Spleen (tissue), 11 donors: ENCODE measurements at regions not wholly inside any gene's neighbourhood (a gene's known extent, or its start where the extent isn't known, plus 50 kb on each side); places are given as distances from the start of the nearest gene placed in this dataset.
A peak's percentile ranks its signal among the peaks of the same experiment; 100 is the strongest.

Experiments
- DNase-seq: peaks from one replicate; pipeline ENCODE4 v3.0.0-alpha.2; 2020
- H3K27ac ChIP-seq, 8 donors: fragments of 200-600 bp; sonication (generic) in 7 of 8; 1 replicate in 4 of 8; 2 replicates in 4 of 8; pipeline versions ENCODE4 v1.5.0 to v1.8.0; 2016 to 2021; ENCODE audit warnings: inconsistent platforms in 4 of 8, mild to moderate bottlenecking in 4 of 8, moderate library complexity in 1 of 8
- H3K27me3 ChIP-seq, 7 donors: fragments of 200-600 bp; sonication (generic) in 6 of 7; replicated peaks in 1 of 7; 1 replicate in 4 of 7; 2 replicates in 3 of 7; pipeline versions ENCODE4 v1.5.0 to v1.8.0; 2016 to 2021; ENCODE audit warnings: inconsistent platforms in 3 of 7, mild to moderate bottlenecking in 1 of 7
- H3K36me3 ChIP-seq, 6 donors: fragments of 200-600 bp; sonication (generic) in 5 of 6; 1 replicate in 4 of 6; 2 replicates in 2 of 6; pipeline versions ENCODE4 v1.5.0 to v1.8.0; 2016 to 2021; ENCODE audit warnings: inconsistent platforms in 2 of 6
- H3K4me1 ChIP-seq, 6 donors: fragments of 200-600 bp; sonication (generic) in 5 of 6; 1 replicate in 3 of 6; 2 replicates in 3 of 6; pipeline versions ENCODE4 v1.5.0 to v1.8.0; 2016 to 2021; ENCODE audit warnings: inconsistent platforms in 3 of 6
- H3K4me3 ChIP-seq, 8 donors: fragments of 200-600 bp; sonication (generic) in 7 of 8; 1 replicate in 4 of 8; 2 replicates in 4 of 8; pipeline versions ENCODE4 v1.5.0 to v1.8.0; 2016 to 2021; ENCODE audit warnings: inconsistent platforms in 4 of 8, mild to moderate bottlenecking in 4 of 8, moderate library complexity in 2 of 8
- H3K9me3 ChIP-seq, 8 donors: fragments of 200-600 bp; sonication (generic) in 7 of 8; 1 replicate in 4 of 8; 2 replicates in 4 of 8; pipeline versions ENCODE4 v1.5.0 to v1.8.0; 2016 to 2021; ENCODE audit warnings: inconsistent platforms in 4 of 8
- POLR2A ChIP-seq, 3 donors: fragments of 450-650 bp; IDR thresholded peaks; one replicate each; pipeline ENCODE4 v1.5.1; 2017; ENCODE audit warnings: antibody characterized with exemption in 3 of 3, mild to moderate bottlenecking in 1 of 3
- POLR2AphosphoS5 ChIP-seq, 3 donors: sonication (generic); formaldehyde crosslinking; IDR thresholded peaks; one replicate each; pipeline ENCODE4 v1.5.1; 2017; ENCODE audit warnings: antibody characterized with exemption in 3 of 3
- WGBS, 5 donors: extraction: QIAGEN DNeasy Blood & Tissue Kit in 3 of 5; methylation state at CpG; one replicate each; pipeline versions ENCODE4 v1.1.5 to v1.1.7; 2013 to 2018; 5-methylcytosine and 5-hydroxymethylcytosine counted together
- intact Hi-C: fragments of 100-400 bp; cut with DNase I; formaldehyde crosslinking; loops from one replicate; pipeline ENCODE4 v1.15.0; 2023; ENCODE audit warnings: low total_unique reads
- TF ChIP-seq, protein P1 (sequence below), 11 experiments: fragments of 200-600 bp in 7 of 11; fragments of 450-650 bp in 4 of 11; sonication (generic) in 4 of 11; IDR thresholded peaks in 8 of 11; conservative IDR thresholded peaks in 3 of 11; 1 replicate in 7 of 11; 2 replicates in 4 of 11; pipeline versions ENCODE4 v1.4.0 to v1.8.0; 2016 to 2021; ENCODE audit warnings: antibody characterized with exemption in 11 of 11, inconsistent platforms in 4 of 11, mild to moderate bottlenecking in 1 of 11
- donor health status: healthy with polysubstance abuse.
- donor health status: DM: no; HTN: no; CAD: no; lungs with moderate emphysema.
- donor health status: DM: no; HTN: no; CAD: no.
- donor health status: Bipolar disorder and iron deficiency.
- donor health status: healthy.
- donor health status: DM: no; HTN: no; CAD: no.
- donor health status: DM: yes; HTN: yes; CAD: no.

DNA sequence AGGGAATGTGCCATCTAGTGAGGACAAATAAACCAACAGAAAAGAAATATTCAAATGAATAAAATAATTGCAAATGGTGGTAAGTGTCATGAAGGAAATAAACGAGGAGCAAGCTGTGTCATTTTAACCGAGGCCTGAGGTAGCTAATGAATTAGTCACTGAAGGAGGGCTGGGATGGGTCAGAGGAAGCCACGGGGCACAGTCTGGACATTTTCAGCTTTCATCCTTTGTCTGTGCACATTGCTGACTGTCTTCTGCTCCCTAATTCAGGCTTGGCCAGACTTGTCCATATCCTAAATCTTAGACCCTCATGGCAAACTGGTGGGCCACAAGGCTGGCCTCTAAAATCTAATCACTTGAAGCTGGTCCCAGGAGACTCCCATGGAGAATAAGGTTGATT lies 138.4 kb downstream of the RHOU start:
- intact Hi-C loops, result no loop called here
- Histone ChIP-seq H3K9me3 (no peaks in the 10 kb centered on the region), H3K4me1 (peaks cover 0 to 15% (median 1%) of the 10 kb centered on the region in 6 donors), H3K27ac (no peak overlapping the region), H3K27me3 (no peaks in the 10 kb centered on the region), H3K36me3 (no peaks in the 10 kb centered on the region), H3K4me3 (no peak overlapping the region)
- WGBS, 5 donors, result 79 to 97% (median 86%) methylated on average over 3 of the region's 3 CpGs
- DNase-seq, result peak; percentile 7
- TF ChIP-seq POLR2AphosphoS5 (IDR thresholded peaks at IDR 0.05) (no peak), POLR2A (IDR thresholded peaks at IDR 0.05) (no peak)
- TF ChIP-seq, protein P1, sequence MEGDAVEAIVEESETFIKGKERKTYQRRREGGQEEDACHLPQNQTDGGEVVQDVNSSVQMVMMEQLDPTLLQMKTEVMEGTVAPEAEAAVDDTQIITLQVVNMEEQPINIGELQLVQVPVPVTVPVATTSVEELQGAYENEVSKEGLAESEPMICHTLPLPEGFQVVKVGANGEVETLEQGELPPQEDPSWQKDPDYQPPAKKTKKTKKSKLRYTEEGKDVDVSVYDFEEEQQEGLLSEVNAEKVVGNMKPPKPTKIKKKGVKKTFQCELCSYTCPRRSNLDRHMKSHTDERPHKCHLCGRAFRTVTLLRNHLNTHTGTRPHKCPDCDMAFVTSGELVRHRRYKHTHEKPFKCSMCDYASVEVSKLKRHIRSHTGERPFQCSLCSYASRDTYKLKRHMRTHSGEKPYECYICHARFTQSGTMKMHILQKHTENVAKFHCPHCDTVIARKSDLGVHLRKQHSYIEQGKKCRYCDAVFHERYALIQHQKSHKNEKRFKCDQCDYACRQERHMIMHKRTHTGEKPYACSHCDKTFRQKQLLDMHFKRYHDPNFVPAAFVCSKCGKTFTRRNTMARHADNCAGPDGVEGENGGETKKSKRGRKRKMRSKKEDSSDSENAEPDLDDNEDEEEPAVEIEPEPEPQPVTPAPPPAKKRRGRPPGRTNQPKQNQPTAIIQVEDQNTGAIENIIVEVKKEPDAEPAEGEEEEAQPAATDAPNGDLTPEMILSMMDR (IDR thresholded peaks at IDR 0.05 in 8 of 11, conservative IDR thresholded peaks at IDR 0.05 in 3 of 11), result no peak

DNA sequence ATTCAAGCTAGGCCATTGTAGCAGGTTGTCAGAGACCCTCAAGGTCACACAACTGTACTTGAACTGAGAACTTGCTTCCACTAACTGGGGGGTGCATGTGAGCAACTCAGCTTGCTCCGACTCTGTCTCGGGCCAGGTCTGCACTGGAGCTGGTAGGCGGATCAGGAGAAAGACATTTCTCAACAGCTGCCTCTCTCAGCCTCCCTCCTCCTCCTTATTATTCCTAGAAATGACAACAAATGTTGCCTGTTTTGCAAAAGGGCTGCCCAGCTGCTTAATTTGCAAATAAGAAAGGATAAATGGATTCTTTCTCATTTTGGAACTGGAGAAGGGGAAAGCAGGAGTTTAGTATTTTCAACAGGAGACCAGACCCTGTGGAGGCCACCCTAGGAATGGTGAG lies 140.5 kb downstream of the RHOU start:
- Histone ChIP-seq H3K4me3 (no peak overlapping the region), H3K27me3 (no peaks in the 10 kb centered on the region), H3K27ac (peak overlapping the region in 4 of 8 donors; percentile 9 to 27 (median 16)), H3K36me3 (no peaks in the 10 kb centered on the region), H3K9me3 (no peaks in the 10 kb centered on the region), H3K4me1 (peaks cover 0 to 15% (median 1%) of the 10 kb centered on the region in 6 donors)
- peak; percentile 22 for DNase-seq
- intact Hi-C loops, result no loop called here
- TF ChIP-seq POLR2A (IDR thresholded peaks at IDR 0.05), result no peak
- TF ChIP-seq, protein P1 (IDR thresholded peaks at IDR 0.05 in 8 of 11, conservative IDR thresholded peaks at IDR 0.05 in 3 of 11), result no peak
- no peak for TF ChIP-seq POLR2AphosphoS5 (IDR thresholded peaks at IDR 0.05)
- WGBS, 5 donors, result 72 to 90% (median 86%) methylated on average over 3 of the region's 3 CpGs

DNA sequence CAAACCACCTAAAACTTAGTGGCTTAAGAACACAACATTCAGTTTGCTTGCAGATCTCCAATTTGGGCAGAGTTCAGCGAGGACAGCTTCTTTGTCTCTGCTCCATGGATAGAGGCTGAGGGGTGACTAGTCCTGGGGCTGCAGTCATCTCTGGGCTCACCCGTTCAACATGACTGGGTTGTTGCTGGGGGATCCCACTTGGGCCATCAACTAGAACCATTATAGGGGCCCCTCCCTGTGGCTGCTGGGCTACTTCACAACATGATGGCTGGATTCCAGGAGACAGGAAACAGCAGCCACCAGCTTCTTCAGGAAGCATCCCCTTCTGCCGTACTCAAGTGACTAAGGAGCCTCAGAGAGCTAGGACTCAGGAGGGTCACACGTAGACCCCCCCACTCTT lies 140.9 kb downstream of the RHOU start:
- DNase-seq, result peak; percentile 49
- Histone ChIP-seq H3K4me1 (peaks cover 0 to 12% (median 1%) of the 10 kb centered on the region in 6 donors), H3K36me3 (no peaks in the 10 kb centered on the region), H3K9me3 (no peaks in the 10 kb centered on the region), H3K27me3 (no peaks in the 10 kb centered on the region), H3K27ac (peak overlapping the region in 4 of 8 donors; percentile 9 to 27 (median 16)), H3K4me3 (no peak overlapping the region)
- TF ChIP-seq, protein P1 (IDR thresholded peaks at IDR 0.05 in 8 of 11, conservative IDR thresholded peaks at IDR 0.05 in 3 of 11), result no peak
- TF ChIP-seq POLR2AphosphoS5 (IDR thresholded peaks at IDR 0.05) (no peak), POLR2A (IDR thresholded peaks at IDR 0.05) (no peak)
- 61 to 83% (median 68%) methylated on average over 3 to 4 of the region's 4 CpGs for WGBS, 5 donors
- intact Hi-C loops, result no loop called here

DNA sequence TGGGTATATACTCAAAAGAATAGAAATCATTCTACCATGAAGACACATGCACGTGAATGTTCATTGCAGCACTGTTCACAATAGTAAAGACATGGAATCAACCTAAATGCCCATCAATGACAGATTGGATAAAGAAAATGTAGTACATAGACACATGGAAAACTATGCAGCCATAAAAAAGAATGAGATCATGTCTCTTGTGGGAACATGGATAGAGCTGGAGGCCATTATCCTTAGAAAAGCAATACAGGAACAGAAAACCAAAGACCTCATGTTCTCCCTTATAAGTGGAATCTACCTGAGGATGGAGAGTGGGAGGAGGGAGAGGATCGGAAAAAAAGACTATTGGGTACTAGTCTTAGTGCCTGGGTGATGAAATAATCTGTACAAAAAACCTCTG lies 143.9 kb downstream of the RHOU start:
- H3K9me3 ChIP-seq, result peaks cover 0 to 9% (median 3%) of the 10 kb centered on the region in 8 donors
- no peaks in the 10 kb centered on the region for H3K4me1 ChIP-seq
- H3K36me3 ChIP-seq, result no peaks in the 10 kb centered on the region
- H3K4me3 ChIP-seq, result no peak overlapping the region
- DNase-seq, result no peak
- WGBS, 5 donors, result 87 to 99% (median 93%) methylated on average over 2 of the region's 2 CpGs
- TF ChIP-seq, protein P1 (IDR thresholded peaks at IDR 0.05 in 8 of 11, conservative IDR thresholded peaks at IDR 0.05 in 3 of 11), result no peak
- no peak for TF ChIP-seq POLR2AphosphoS5 (IDR thresholded peaks at IDR 0.05)
- TF ChIP-seq POLR2A (IDR thresholded peaks at IDR 0.05), result no peak
- intact Hi-C loops, result no loop called here
- H3K27me3 ChIP-seq, result no peaks in the 10 kb centered on the region
- no peak overlapping the region for H3K27ac ChIP-seq
